ENCODE measurements at regions not wholly inside any gene's neighbourhood (a gene's known extent, or its start where the extent isn't known, plus 50 kb on each side); places are given as distances from the start of the nearest gene placed in this dataset.
"Not testable (repeated sequence)": the region's sequence is repeated elsewhere in the genome, so short reads cannot be mapped to it uniquely, and the experiment has no call there.

- no peak for DNase-seq (ENCODE audit: low read depth)
Measured at GRCh38 chr2:7094231-7094741, 177.1 kb downstream of the RNF144A start.

GRCh38 chr2:7096726-7097352, 179.6 kb downstream of the RNF144A start:
- no peak for DNase-seq (ENCODE audit: low read depth)

- peak; percentile 50 for DNase-seq (ENCODE audit: low read depth)
Measured at GRCh38 chr2:7097353-7097895, 180.2 kb downstream of the RNF144A start.

- DNase-seq (ENCODE audit: low read depth), result no peak
Measured at GRCh38 chr2:7098816-7099215, 181.6 kb downstream of the RNF144A start.

- not testable (repeated sequence) for DNase-seq (ENCODE audit: low read depth)
Measured at GRCh38 chr2:7099687-7100086, 182.5 kb downstream of the RNF144A start.

- no peak for DNase-seq (ENCODE audit: low read depth)
Measured at GRCh38 chr2:7102826-7103225, 185.6 kb downstream of the RNF144A start.

GRCh38 chr2:7108792-7109532, 191.8 kb downstream of the RNF144A start:
- DNase-seq (ENCODE audit: low read depth), result no peak

GRCh38 chr2:7109533-7109885, 192.3 kb downstream of the RNF144A start:
- DNase-seq (ENCODE audit: low read depth), result no peak

GRCh38 chr2:7111626-7112025, 194.4 kb downstream of the RNF144A start:
- no peak for DNase-seq (ENCODE audit: low read depth)

- no peak for DNase-seq (ENCODE audit: low read depth)
Measured at GRCh38 chr2:7115364-7115763, 198.2 kb downstream of the RNF144A start.

GRCh38 chr2:7115906-7116305, 198.7 kb downstream of the RNF144A start:
- DNase-seq (ENCODE audit: low read depth), result no peak

GRCh38 chr2:7116511-7116910, 199.3 kb downstream of the RNF144A start:
- no peak for DNase-seq (ENCODE audit: low read depth)

- DNase-seq (ENCODE audit: low read depth), result no peak
Measured at GRCh38 chr2:7117076-7117475, 199.9 kb downstream of the RNF144A start.

GRCh38 chr2:7118606-7119131, 201.5 kb downstream of the RNF144A start:
- no peak for DNase-seq (ENCODE audit: low read depth)

- DNase-seq (ENCODE audit: low read depth), result no peak
Measured at GRCh38 chr2:7119132-7119835, 202.1 kb downstream of the RNF144A start.

GRCh38 chr2:7121851-7122250, 204.6 kb downstream of the RNF144A start:
- no peak for DNase-seq (ENCODE audit: low read depth)

GRCh38 chr2:7127156-7127555, 209.9 kb downstream of the RNF144A start:
- DNase-seq (ENCODE audit: low read depth), result no peak

GRCh38 chr2:7127687-7128086, 210.5 kb downstream of the RNF144A start:
- DNase-seq (ENCODE audit: low read depth), result no peak

- no peak for DNase-seq (ENCODE audit: low read depth)
Measured at GRCh38 chr2:7131261-7131660, 214.0 kb downstream of the RNF144A start.

GRCh38 chr2:7132753-7133152, 215.5 kb downstream of the RNF144A start:
- DNase-seq (ENCODE audit: low read depth), result no peak

GRCh38 chr2:7133521-7133920, 216.3 kb downstream of the RNF144A start:
- no peak for DNase-seq (ENCODE audit: low read depth)

GRCh38 chr2:7140306-7140705, 223.1 kb downstream of the RNF144A start:
- DNase-seq (ENCODE audit: low read depth), result no peak

- no peak for DNase-seq (ENCODE audit: low read depth)
Measured at GRCh38 chr2:7145707-7146106, 228.5 kb downstream of the RNF144A start.

Measured in activated T-helper 1 cell treated with Interleukin-2 at 50 U/mL for 16 hours (primary cell).